OCI-LY7 (cell line): ENCODE measurements at regions not wholly inside any gene's neighbourhood (a gene's known extent, or its start where the extent isn't known, plus 50 kb on each side); places are given as distances from the start of the nearest gene placed in this dataset.

Experiments
- CTCF ChIP-seq: fragments of 200-600 bp; sonication (generic); conservative IDR thresholded peaks from 2 replicates; pipeline ENCODE4 v1.5.1; 2014; ENCODE audit warnings: mild to moderate bottlenecking, antibody characterized with exemption, low read length, moderate library complexity, mixed read lengths
- EZH2phosphoT487 ChIP-seq: fragments of 200-600 bp; sonication (generic); IDR thresholded peaks from 2 replicates; pipeline ENCODE4 v1.6.1; 2018; ENCODE audit warnings: low read depth, borderline replicate concordance, mild to moderate bottlenecking, mixed run types, antibody characterized with exemption, low read length, moderate library complexity, mixed read lengths

- no peak for TF ChIP-seq CTCF
- no peak for TF ChIP-seq EZH2phosphoT487
These were observed 79.4 kb downstream of the CEBPB start for GRCh38 chr20:50270034-50270395.
